HuH-7 (cell line): ENCODE measurements at regions not wholly inside any gene's neighbourhood (a gene's known extent, or its start where the extent isn't known, plus 50 kb on each side); places are given as distances from the start of the nearest gene placed in this dataset.
"Not testable (repeated sequence)": the region's sequence is repeated elsewhere in the genome, so short reads cannot be mapped to it uniquely, and the experiment has no call there.

Experiments
- DNase-seq: peaks from one replicate; pipeline ENCODE4 v3.0.0; 2011; ENCODE audit warnings: low spot score

DNA sequence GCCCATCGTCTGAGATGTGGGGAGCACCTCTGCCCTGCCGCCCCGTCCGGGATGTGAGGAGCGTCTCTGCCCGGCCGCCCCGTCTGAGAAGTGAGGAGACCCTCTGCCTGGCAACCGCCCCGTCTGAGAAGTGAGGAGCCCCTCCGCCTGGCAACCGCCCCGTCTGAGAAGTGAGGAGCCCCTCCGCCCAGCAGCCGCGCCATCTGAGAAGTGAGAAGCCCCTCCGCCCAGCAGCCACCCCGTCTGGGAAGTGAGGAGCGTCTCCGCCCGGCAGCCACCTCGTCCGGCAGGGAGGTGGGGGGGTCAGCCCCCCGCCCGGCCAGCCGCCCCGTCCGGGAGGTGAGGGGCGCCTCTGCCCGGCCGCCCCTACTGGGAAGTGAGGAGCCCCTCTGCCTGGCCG is 267.2 kb downstream of the MEF2C start:
- not testable (repeated sequence) for DNase-seq

GRCh38 chr5:88613051-88613450 is 269.9 kb downstream of the MEF2C start:
- DNase-seq, result no peak

GRCh38 chr5:88610586-88610985 is 272.4 kb downstream of the MEF2C start:
- DNase-seq, result no peak

GRCh38 chr5:88607492-88607891 is 275.5 kb downstream of the MEF2C start:
- DNase-seq, result no peak

DNA sequence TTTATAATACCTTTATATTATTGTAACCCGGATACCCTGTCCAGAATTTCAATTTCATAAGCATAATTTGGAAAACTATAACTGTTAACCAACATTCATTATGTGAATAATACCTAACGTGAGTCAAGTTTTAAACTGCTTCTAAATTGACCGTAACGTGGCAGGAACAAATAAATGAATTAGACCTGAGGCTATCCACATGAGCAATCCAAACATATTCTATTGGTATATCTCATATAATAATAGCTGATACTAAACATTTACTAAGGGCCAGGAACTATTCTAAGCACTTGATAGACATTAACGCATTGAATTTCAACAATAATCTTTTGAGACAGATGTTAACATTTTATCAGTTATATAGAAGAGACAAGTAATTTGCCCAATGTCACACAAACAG is 276.4 kb downstream of the MEF2C start:
- DNase-seq, result no peak

DNA sequence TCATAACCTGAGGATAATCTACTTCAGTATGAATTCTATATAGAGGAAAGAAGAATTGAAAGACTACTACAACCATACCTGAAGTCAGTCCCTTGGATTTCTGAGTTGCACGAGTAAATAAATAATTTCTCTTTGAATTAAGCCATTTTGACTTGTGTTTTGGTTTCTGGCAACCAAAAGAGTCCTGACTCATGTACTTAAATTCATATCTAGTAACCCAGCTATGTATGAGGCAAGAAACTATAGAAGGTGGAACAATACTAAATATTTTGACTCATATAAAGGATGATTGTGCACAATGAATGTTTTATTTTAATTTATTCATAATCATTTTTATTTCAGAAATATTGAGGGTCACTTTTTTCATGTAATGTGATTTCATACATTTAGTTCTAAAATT is 276.8 kb downstream of the MEF2C start:
- no peak for DNase-seq

GRCh38 chr5:88602584-88602983 is 280.4 kb downstream of the MEF2C start:
- no peak for DNase-seq

DNA sequence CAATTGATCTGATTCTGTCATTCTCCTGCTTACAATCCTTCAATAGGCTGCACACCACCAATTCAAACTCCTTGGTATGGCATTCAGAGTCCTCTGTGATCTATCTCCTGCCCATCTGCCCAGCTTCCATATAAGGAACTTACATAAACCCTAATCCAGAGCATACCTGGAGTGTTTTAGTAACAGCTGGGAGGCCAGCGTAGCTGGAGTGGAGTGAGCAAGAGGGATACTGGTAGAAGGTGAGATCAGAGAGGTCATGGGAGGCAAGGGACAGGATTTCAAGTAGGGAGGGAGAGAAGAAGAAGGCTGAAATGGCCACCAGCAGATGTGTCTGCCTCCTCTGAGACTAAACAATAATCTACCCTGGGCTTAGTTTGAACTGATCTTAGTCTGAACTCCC is 288.5 kb downstream of the MEF2C start:
- DNase-seq, result no peak

DNA sequence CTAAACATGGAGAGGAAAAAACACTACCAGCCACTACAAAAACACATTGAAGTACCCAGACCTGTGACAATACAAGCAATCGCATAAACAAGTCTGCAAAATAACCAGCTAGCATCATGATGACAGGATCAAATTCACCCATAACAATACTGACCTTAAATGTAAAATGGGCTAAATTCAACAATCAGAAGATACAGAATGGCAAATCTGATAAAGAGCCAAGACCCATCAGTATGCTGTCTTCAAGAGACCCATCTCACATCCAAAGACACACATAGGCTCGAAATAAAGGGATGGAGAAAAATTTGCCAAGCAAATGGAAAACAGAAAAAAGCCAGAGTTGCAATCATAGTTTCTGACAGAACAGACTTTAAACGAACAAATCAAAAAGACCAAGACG is 294.4 kb downstream of the MEF2C start:
- no peak for DNase-seq

- DNase-seq, result no peak
Observed at GRCh38 chr5:88583471-88583870, 299.5 kb downstream of the MEF2C start.

DNA sequence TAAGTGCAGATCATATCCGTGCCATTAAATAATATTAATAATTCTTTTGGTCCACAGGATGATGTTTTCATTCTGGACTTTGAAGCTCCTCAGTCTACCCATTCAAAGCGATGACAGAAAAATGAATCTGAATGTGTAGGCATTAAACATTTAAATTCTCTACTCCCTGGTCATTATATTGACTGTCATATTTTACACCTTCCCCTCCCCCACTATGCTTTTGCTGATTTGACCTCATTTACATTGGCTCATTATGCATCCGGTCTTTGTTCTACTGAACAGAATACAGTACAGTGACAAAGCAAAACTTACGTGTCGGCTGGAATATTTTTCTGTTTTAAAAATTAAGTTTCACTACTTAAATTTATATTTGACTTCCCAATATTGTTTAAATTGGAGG is 289.7 kb upstream of the TMEM161B start:
- DNase-seq, result no peak

GRCh38 chr5:88557881-88558280 is 289.2 kb upstream of the TMEM161B start:
- no peak for DNase-seq

GRCh38 chr5:88557131-88557530 is 288.5 kb upstream of the TMEM161B start:
- DNase-seq, result no peak

DNA sequence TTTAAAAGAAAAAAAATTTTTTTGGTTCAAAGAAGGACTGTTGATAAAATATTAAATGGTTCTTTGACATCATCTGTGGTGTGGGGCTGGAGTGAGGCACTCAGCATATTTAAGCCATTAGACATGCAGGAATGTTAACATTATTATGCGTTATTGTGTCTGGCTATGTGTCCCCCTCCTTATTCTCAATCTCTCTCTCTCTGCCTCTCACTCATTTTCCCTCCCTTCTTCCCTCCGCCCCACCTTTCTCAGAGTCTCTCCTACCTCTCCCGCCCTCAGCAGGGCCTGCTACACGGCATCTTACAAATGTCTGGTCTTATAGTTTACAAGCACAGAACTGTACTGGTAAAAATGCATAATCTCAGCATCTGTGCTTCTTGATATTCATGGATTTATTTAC is 287.8 kb upstream of the TMEM161B start:
- DNase-seq, result no peak

GRCh38 chr5:88555674-88556073 is 287.0 kb upstream of the TMEM161B start:
- DNase-seq, result no peak

DNA sequence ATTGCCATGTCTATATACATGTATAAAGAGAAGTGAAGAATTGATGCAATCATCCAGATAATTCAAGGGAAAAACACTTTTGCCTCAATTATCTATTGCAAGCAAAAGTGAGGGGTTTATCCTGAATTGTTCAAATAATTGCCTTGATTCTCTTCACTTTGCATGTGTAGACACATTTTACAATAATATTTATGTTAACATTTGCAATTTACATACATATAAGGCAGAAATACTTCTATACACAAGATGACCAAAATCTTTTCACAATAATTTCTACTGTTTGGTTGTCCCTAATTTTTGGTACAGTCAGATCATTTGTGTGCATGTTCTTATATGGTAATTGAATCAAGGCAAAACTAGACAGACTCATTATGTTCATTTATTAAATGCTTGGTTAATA is 285.3 kb upstream of the TMEM161B start:
- no peak for DNase-seq

DNA sequence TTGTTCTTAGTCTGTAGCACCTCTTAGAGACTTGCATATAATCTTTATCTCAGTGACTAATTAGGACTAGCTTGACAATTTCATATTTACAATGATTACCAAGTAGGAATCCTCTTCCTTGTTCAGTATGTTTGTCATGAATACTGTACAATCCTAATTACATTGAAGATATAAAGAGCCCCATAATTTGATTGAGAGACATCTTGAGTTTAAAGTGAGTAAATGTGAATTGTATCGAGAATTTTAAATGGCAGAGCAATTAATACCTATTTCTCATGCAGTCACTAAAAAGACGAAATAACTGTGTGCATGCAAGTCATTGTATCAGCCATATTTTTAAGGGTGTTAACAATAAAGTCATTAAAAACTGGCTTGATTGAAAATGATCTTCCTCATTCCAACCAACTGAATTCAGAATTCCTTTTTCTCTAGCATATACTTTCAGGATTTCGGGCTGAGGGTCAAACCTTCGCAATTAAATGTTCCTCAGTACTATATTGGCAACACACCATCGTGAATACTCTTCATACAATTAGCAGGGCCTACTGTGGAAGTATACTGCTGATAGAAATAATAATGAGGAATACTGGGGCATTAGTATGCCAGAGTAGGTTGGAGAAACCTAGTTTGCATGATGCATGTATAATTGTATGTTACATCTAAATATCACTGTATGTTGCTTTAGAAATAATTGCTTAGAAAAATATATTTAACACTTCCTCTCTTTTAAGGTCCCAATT is 284.7 kb upstream of the TMEM161B start:
- no peak for DNase-seq

GRCh38 chr5:88552426-88552825 is 283.8 kb upstream of the TMEM161B start:
- DNase-seq, result no peak

GRCh38 chr5:88551724-88552345 is 283.2 kb upstream of the TMEM161B start:
- no peak for DNase-seq

- no peak for DNase-seq
Observed at GRCh38 chr5:88550736-88551135, 282.1 kb upstream of the TMEM161B start.

- DNase-seq, result no peak
Observed at GRCh38 chr5:88548136-88548805, 279.6 kb upstream of the TMEM161B start.

DNA sequence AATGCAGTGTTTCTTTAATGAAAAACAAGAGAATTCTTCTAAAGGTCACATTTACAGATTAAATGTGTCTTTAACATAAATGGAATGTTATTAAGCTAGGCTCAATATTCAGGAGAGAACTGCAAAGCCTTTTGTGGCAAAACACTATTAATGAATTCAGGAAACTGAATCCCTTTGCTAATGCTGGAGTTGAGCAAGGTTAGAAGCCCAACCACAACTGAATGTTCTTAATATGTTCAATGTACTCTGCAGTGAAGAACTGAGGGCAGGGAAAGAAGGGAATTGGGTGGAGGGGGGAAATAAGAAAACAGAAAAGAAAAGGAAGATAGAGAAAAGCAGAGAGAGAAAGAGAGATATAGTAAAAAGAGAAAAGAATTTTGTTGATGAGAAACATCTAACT is 276.7 kb upstream of the TMEM161B start:
- no peak for DNase-seq

DNA sequence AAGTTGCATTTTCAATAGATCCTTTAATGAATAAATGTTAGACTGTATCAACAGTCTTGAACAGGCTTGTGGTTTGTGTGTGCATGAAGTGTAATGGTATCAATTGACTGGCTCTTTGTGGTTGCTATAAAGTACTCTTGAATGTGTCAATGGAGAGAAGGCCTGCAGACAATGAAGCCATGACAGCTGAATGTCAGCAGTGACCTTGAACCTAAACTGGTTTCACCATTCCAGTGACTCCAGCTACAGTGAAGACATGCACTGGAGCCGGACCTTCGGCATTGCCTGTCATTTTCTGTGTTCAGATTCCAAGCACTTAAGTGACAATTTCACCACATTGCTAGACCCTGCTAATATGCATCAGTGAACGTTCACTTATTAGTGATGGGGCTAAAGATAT is 276.0 kb upstream of the TMEM161B start:
- no peak for DNase-seq
